GM23338 (cell line): ENCODE measurements at regions not wholly inside any gene's neighbourhood (a gene's known extent, or its start where the extent isn't known, plus 50 kb on each side); places are given as distances from the start of the nearest gene placed in this dataset.
A peak's percentile ranks its signal among the peaks of the same experiment; 100 is the strongest.

ENCODE experiments used
- ATAC-seq: fragments of 200-7000 bp; cut with Tn5 transposase; 3 replicates; pipeline ENCODE4 v1.9.1; 2020
- DNase-seq: peaks from one replicate; pipeline ENCODE4 v3.0.0-alpha.2; 2015; ENCODE audit warnings: low spot score
- H2AFZ ChIP-seq: fragments of 200-600 bp; sonication (generic); 2 replicates; pipeline ENCODE4 v1.8.0; 2016; ENCODE audit warnings: antibody characterized with exemption, mild to moderate bottlenecking, moderate library complexity
- H3F3A ChIP-seq: fragments of 200-600 bp; sonication (generic); replicated peaks from 2 replicates; pipeline ENCODE4 v1.8.0; 2017; ENCODE audit warnings: antibody characterized with exemption, mixed run types, low read depth
- H3K27ac ChIP-seq: fragments of 200-600 bp; sonication (generic); 2 replicates; pipeline ENCODE4 v1.6.1; 2016; ENCODE audit warnings: low read depth
- H3K27me3 ChIP-seq: fragments of 200-600 bp; sonication (generic); 2 replicates; pipeline ENCODE4 v1.8.0; 2016; ENCODE audit warnings: mild to moderate bottlenecking, mixed run types, moderate library complexity; ENCODE audit not compliant: insufficient read depth
- H3K36me3 ChIP-seq: fragments of 200-600 bp; sonication (generic); 2 replicates; pipeline ENCODE4 v1.8.0; 2016; ENCODE audit warnings: mild to moderate bottlenecking; ENCODE audit not compliant: insufficient read depth
- H3K4me1 ChIP-seq: fragments of 200-600 bp; sonication (generic); 2 replicates; pipeline ENCODE4 v1.8.0; 2016; ENCODE audit warnings: mild to moderate bottlenecking, moderate library complexity; ENCODE audit not compliant: insufficient read depth
- H3K4me2 ChIP-seq: fragments of 200-600 bp; sonication (generic); 2 replicates; pipeline ENCODE4 v1.7.1; 2017; ENCODE audit warnings: mixed run types
- H3K4me3 ChIP-seq: fragments of 200-600 bp; sonication (generic); 2 replicates; pipeline ENCODE4 v1.6.1; 2016; ENCODE audit warnings: mixed run types
- H3K79me2 ChIP-seq: fragments of 200-600 bp; sonication (generic); replicated peaks from 2 replicates; pipeline ENCODE4 v1.8.0; 2017; ENCODE audit warnings: mild to moderate bottlenecking; ENCODE audit not compliant: insufficient read depth
- H3K9me2 ChIP-seq: fragments of 200-600 bp; sonication (generic); 2 replicates; pipeline ENCODE4 v1.8.0; 2017; ENCODE audit not compliant: insufficient read depth
- H4K20me1 ChIP-seq: fragments of 200-600 bp; sonication (generic); replicated peaks from 2 replicates; pipeline ENCODE4 v1.8.0; 2017; ENCODE audit warnings: mild to moderate bottlenecking; ENCODE audit not compliant: insufficient read depth
- H3K27ac Mint-ChIP-seq: 2 replicates; pipeline ENCODE4 v1.8.0; 2020; ENCODE audit warnings: inconsistent platforms, mild to moderate bottlenecking, moderate library complexity, mixed read lengths
- H3K27me3 Mint-ChIP-seq: 3 replicates; pipeline ENCODE4 v1.8.0; 2022; ENCODE audit warnings: low read depth, mild to moderate bottlenecking, moderate library complexity, mixed read lengths, inconsistent platforms; ENCODE audit not compliant: insufficient read depth, poor library complexity
- H3K36me3 Mint-ChIP-seq: 3 replicates; pipeline ENCODE4 v1.8.0; 2021; ENCODE audit warnings: low read depth, mild to moderate bottlenecking, inconsistent platforms, moderate library complexity, mixed read lengths
- H3K4me1 Mint-ChIP-seq: 3 replicates; pipeline ENCODE4 v1.8.0; 2020; ENCODE audit warnings: mild to moderate bottlenecking, inconsistent platforms, mixed read lengths
- H3K4me3 Mint-ChIP-seq: 3 replicates; pipeline ENCODE4 v1.8.0; 2021; ENCODE audit warnings: moderate library complexity, mild to moderate bottlenecking, inconsistent platforms, mixed read lengths
- H3K9me3 Mint-ChIP-seq: 3 replicates; pipeline ENCODE4 v1.8.0; 2020; ENCODE audit warnings: moderate library complexity, mild to moderate bottlenecking, inconsistent platforms, mixed read lengths
- CTCF ChIP-seq, 2 experiments: fragments of 200-600 bp in 1 of 2; sonication (generic) in 1 of 2; conservative IDR thresholded peaks; 2 replicates each; pipeline versions ENCODE4 v1.5.1 to v1.6.1; 2016 to 2017; ENCODE audit warnings: antibody characterized with exemption in 2 of 2, low read depth in 2 of 2, mild to moderate bottlenecking in 2 of 2, moderate library complexity in 1 of 2
- ETS1 ChIP-seq: IDR thresholded peaks from 2 replicates; pipeline ENCODE4 v1.6.1; 2016; ENCODE audit warnings: antibody characterized with exemption
- EZH2 ChIP-seq: fragments of 200-600 bp; sonication (generic); IDR thresholded peaks from one replicate; pipeline ENCODE4 v1.8.0; 2017; ENCODE audit warnings: antibody characterized with exemption, mild to moderate bottlenecking, low read depth; ENCODE audit not compliant: unreplicated experiment
- EZH2phosphoT487 ChIP-seq: fragments of 200-600 bp; sonication (generic); IDR thresholded peaks from one replicate; pipeline ENCODE4 v1.8.1; 2018; ENCODE audit warnings: antibody characterized with exemption; ENCODE audit not compliant: unreplicated experiment
- JUNB ChIP-seq: IDR thresholded peaks from one replicate; pipeline ENCODE4 v1.6.1; 2016; ENCODE audit warnings: antibody characterized with exemption; ENCODE audit not compliant: unreplicated experiment
- POLR2AphosphoS5 ChIP-seq: IDR thresholded peaks from 2 replicates; pipeline ENCODE4 v1.6.1; 2016; ENCODE audit warnings: antibody characterized with exemption, low read depth
- REST ChIP-seq: IDR thresholded peaks from one replicate; pipeline ENCODE4 v1.6.1; 2018; ENCODE audit warnings: antibody characterized with exemption; ENCODE audit not compliant: unreplicated experiment
- ZNF331 ChIP-seq: fragments of 250-450 bp; sonication (Bioruptor Pico); IDR thresholded peaks from 2 replicates; pipeline ENCODE4 v1.5.0; 2020; ENCODE audit warnings: low read depth, mild to moderate bottlenecking, moderate library complexity
- ZNF462 ChIP-seq: fragments of 250-450 bp; sonication (Bioruptor Pico); IDR thresholded peaks from 2 replicates; pipeline ENCODE4 v1.5.0; 2020; ENCODE audit warnings: mild to moderate bottlenecking, moderate library complexity

GRCh38 chr1:149844650-149845255 lies 54.6 kb upstream of the BOLA1 start (continued):
- no peak for TF ChIP-seq CTCF (conservative IDR thresholded peaks at IDR 0.05; ENCODE audit: low read depth in 2 of 2)

GRCh38 chr1:149845416-149845815 lies 54.0 kb upstream of the BOLA1 start:
- H3K4me1 Mint-ChIP-seq, result peaks cover 45% of the 10 kb centered on the region
- Histone ChIP-seq H3K4me2 (peak overlapping the region; percentile 95), H3K4me1 (peaks cover 41% of the 10 kb centered on the region), H4K20me1 (peaks cover 24% of the 10 kb centered on the region), H3K27ac (peak overlapping the region; percentile 92), H3K36me3 (no peaks in the 10 kb centered on the region), H2AFZ (no peak overlapping the region), H3K9me2 (no peaks in the 10 kb centered on the region), H3K27me3 (no peaks in the 10 kb centered on the region), H3F3A (peaks cover 7% of the 10 kb centered on the region; the same call in 1 of the 2 replicates), H3K4me3 (peak overlapping the region; percentile 96), H3K79me2 (peaks cover 65% of the 10 kb centered on the region)
- peaks cover 19% of the 10 kb centered on the region for H3K27me3 Mint-ChIP-seq
- ATAC-seq (peak; percentile 11), DNase-seq (peak; percentile 81)
- peak overlapping the region; percentile 92 for H3K4me3 Mint-ChIP-seq
- peaks cover 16% of the 10 kb centered on the region for H3K36me3 Mint-ChIP-seq
- H3K9me3 Mint-ChIP-seq, result no peaks in the 10 kb centered on the region; the same call in 2 of the 3 replicates
- peak overlapping the region; percentile 93 for H3K27ac Mint-ChIP-seq
- no peak for TF ChIP-seq JUNB
- TF ChIP-seq ZNF331 (CRISPR knock-in tag), result no peak
- no peak for TF ChIP-seq EZH2phosphoT487
- TF ChIP-seq EZH2, result no peak
- TF ChIP-seq POLR2AphosphoS5, result peak; percentile 27; the same call in 1 of the 2 replicates
- no peak for TF ChIP-seq ETS1
- TF ChIP-seq REST, result no peak
- no peak for TF ChIP-seq ZNF462 (CRISPR knock-in tag)
- TF ChIP-seq CTCF (conservative IDR thresholded peaks at IDR 0.05; ENCODE audit: low read depth in 2 of 2), result no peak
